Testis (tissue), 2 donors: ENCODE measurements at regions not wholly inside any gene's neighbourhood (a gene's known extent, or its start where the extent isn't known, plus 50 kb on each side); places are given as distances from the start of the nearest gene placed in this dataset.

Source experiments
- DNase-seq: peaks from one replicate; pipeline ENCODE4 v3.0.0-alpha.2; 2019
- H3K27ac ChIP-seq, 2 donors: fragments of 200-600 bp; sonication (generic); one replicate each; pipeline ENCODE4 v1.5.1; 2019
- H3K27me3 ChIP-seq: fragments of 200-600 bp; sonication (generic); one replicate; pipeline ENCODE4 v1.5.1; 2019
- H3K36me3 ChIP-seq: fragments of 200-600 bp; sonication (generic); one replicate; pipeline ENCODE4 v1.5.1; 2017; ENCODE audit warnings: low read depth; ENCODE audit errors: missing control alignments
- H3K4me1 ChIP-seq: fragments of 200-600 bp; sonication (generic); one replicate; pipeline ENCODE4 v1.5.1; 2019
- H3K4me3 ChIP-seq, 2 donors: fragments of 200-600 bp; sonication (generic); one replicate each; pipeline ENCODE4 v1.5.1; 2017 to 2019
- H3K9me3 ChIP-seq: fragments of 200-600 bp; sonication (generic); one replicate; pipeline ENCODE4 v1.5.1; 2017
- CTCF ChIP-seq, 3 experiments: fragments of 450-650 bp in 2 of 3; fragments of 200-600 bp in 1 of 3; sonication (generic) in 1 of 3; IDR thresholded peaks; one replicate each; pipeline ENCODE4 v1.5.1; 2016 to 2019; ENCODE audit warnings: antibody characterized with exemption in 3 of 3, mild to moderate bottlenecking in 2 of 3, moderate library complexity in 1 of 3
- POLR2A ChIP-seq: fragments of 450-650 bp; IDR thresholded peaks from one replicate; pipeline ENCODE4 v1.6.1; 2017; ENCODE audit warnings: antibody characterized with exemption, mild to moderate bottlenecking, moderate library complexity
- WGBS, 2 donors: methylation state at CpG; one replicate each; pipeline ENCODE4 v1.1.5; 2018; 5-methylcytosine and 5-hydroxymethylcytosine counted together
- intact Hi-C: fragments of 100-400 bp; cut with DNase I; formaldehyde crosslinking; loops from one replicate; pipeline ENCODE4 v1.15.1; 2023; ENCODE audit warnings: low total_unique reads

DNA sequence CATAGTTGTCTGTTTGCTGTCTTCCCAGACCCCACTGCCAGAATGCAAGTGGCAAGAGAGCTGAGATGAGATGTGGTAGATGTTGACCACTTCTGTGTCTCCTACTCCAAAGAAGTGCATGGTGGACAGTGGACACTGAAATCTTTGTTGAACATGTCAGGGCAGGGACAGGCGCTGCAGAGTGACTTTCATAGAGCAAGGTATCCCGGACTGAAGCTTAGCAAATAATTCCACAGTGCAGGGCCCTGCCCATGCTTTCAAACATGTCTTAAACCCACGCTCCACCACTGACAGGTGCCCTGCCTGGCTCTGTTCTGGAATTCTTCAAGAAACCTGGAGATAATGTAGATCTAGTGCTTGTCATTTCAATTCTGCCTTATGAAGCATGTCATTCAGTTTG lies 470.5 kb upstream of the ID2 start:
- Histone ChIP-seq H3K27ac (no peak overlapping the region), H3K27me3 (no peaks in the 10 kb centered on the region), H3K4me1 (no peaks in the 10 kb centered on the region), H3K9me3 (no peaks in the 10 kb centered on the region), H3K36me3 (no peaks in the 10 kb centered on the region), H3K4me3 (no peak overlapping the region)
- no peak for DNase-seq
- 92 to 93% methylated on average over 3 of the region's 3 CpGs for WGBS, 2 donors
- TF ChIP-seq CTCF (IDR thresholded peaks at IDR 0.05) = no peak
- TF ChIP-seq POLR2A = no peak
- intact Hi-C loops = no loop called here

- TF ChIP-seq POLR2A (no peak), CTCF (IDR thresholded peaks at IDR 0.05) (no peak)
- Histone ChIP-seq H3K36me3 (no peaks in the 10 kb centered on the region), H3K27me3 (no peaks in the 10 kb centered on the region), H3K9me3 (no peaks in the 10 kb centered on the region), H3K27ac (no peak overlapping the region), H3K4me3 (no peak overlapping the region), H3K4me1 (no peaks in the 10 kb centered on the region)
- 89 to 94% methylated on average over 3 of the region's 3 CpGs for WGBS, 2 donors
- intact Hi-C loops = no loop called here
- DNase-seq = no peak
Observed at GRCh38 chr2:8212239-8212638, 469.6 kb upstream of the ID2 start.

DNA sequence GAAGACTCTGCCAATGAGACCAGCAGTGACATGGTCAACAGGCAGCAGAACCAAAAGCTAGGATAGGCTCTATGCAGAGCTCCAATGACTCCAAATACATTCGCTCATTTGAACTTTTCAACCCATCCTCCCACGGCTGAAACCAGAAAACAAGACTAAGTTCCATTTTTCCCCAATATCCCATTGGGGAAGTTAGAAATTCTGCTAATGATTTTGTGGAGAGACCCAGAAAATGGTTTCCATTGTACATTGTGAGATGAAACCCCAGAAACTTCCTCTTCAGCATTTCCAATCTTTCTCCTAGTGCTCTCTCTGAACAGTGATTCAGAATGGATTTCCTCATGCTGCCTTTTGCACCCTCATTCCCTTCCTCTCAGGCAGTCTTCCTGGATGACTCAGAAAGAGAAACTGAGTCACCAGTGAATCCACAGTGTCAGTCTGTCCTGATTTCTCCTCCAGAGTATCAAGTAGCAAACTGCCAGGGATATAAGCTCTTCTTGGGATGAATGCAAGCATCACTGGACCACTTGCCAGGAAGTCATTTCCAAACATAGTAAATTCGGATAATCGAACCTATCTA lies 467.7 kb upstream of the ID2 start:
- Histone ChIP-seq H3K36me3 (no peaks in the 10 kb centered on the region), H3K27ac (no peak overlapping the region)
- 83 to 85% methylated on average over 4 of the region's 4 CpGs for WGBS, 2 donors

DNA sequence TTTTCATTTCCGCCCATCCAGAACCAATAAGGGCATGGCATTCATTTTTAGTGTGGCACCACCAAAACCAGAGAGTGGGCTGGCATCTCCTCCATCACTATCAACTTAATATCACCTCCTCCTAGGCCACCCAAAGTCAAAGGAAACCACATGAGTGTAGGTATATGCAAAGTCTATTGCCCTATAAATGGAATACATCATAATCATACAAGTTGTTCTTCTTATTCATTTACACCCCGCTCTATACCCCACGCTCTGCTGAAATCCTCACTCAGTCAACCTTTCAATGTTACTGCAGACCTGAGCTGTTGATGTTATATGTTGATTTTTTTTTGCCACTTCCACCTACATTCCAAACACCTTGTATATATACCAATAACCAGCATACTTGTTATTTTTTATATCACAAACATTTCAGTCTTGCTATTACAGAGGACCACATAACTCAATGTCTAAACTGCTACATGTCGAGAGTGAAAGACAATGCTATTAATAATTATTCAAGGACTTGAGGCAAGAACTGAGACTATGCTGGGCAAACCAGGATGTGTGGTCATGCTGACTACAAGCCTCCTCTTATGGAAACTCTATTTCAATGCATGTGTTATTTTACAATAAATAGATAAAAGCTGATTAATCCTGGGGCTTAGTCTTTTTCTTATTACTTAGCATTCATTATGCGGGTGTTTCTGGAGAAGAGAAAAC lies 466.5 kb upstream of the ID2 start:
- intact Hi-C loops = no loop called here
- Histone ChIP-seq H3K4me1 (no peaks in the 10 kb centered on the region), H3K9me3 (no peaks in the 10 kb centered on the region), H3K4me3 (no peak overlapping the region), H3K36me3 (no peaks in the 10 kb centered on the region), H3K27me3 (no peaks in the 10 kb centered on the region), H3K27ac (no peak overlapping the region)
- WGBS, 2 donors = 86 to 88% methylated on average over 5 of the region's 5 CpGs
- no peak for TF ChIP-seq CTCF (IDR thresholded peaks at IDR 0.05)
- no peak for TF ChIP-seq POLR2A
- no peak for DNase-seq

More for the DNA sequence above, 467.7 kb upstream of the ID2 start:
- Histone ChIP-seq H3K9me3 (no peaks in the 10 kb centered on the region), H3K4me3 (no peak overlapping the region), H3K27me3 (no peaks in the 10 kb centered on the region), H3K4me1 (no peaks in the 10 kb centered on the region)
- TF ChIP-seq CTCF (IDR thresholded peaks at IDR 0.05) (no peak), POLR2A (no peak)
- no peak for DNase-seq
- intact Hi-C loops = no loop called here

DNA sequence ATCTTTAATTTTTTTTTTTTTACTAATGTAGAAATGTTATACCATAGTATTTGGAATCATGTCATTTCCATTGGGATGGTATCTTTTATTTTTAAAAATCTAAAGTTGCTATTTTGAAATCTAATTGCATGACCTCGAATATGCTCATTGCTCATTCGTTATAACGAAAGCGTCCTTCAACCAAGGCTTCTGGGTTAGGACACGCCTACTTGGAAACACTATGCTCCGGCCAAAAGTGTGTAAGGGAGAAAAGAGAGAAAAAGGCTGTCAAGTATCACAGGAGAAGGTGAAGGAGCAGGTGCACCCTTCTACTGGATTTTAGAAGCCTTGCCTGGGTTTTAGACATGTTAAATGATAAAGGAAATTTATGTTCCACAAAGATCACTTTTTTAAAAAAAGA lies 465.9 kb upstream of the ID2 start:
- Histone ChIP-seq H3K27ac (no peak overlapping the region), H3K4me3 (no peak overlapping the region), H3K36me3 (no peaks in the 10 kb centered on the region), H3K27me3 (no peaks in the 10 kb centered on the region), H3K9me3 (no peaks in the 10 kb centered on the region), H3K4me1 (no peaks in the 10 kb centered on the region)
- intact Hi-C loops = no loop called here
- WGBS, 2 donors = 51 to 61% methylated on average over 6 of the region's 6 CpGs
- TF ChIP-seq CTCF (IDR thresholded peaks at IDR 0.05) = no peak
- TF ChIP-seq POLR2A = no peak
- no peak for DNase-seq
